Activated CD4-positive, alpha-beta T cell treated with anti-CD3 and anti-CD28 coated beads, Interleukin-2, amount 10 ng/mL, durations not matched to agents 7 days and 5 days (primary cell): ENCODE measurements at regions not wholly inside any gene's neighbourhood (a gene's known extent, or its start where the extent isn't known, plus 50 kb on each side); places are given as distances from the start of the nearest gene placed in this dataset.

Source experiments
- CTCF ChIA-PET: fragments of 350-600 bp; sonication (Branson Sonifier 250); formaldehyde crosslinking; loops from one replicate; lab custom pipeline; 2021; ENCODE audit warnings: antibody characterized with exemption; lab: Charles Lee
- POLR2A ChIA-PET: fragments of 350-600 bp; sonication (Branson Sonifier 250); formaldehyde crosslinking; loops from one replicate; lab custom pipeline; 2021; ENCODE audit warnings: antibody characterized with exemption; lab: Charles Lee
- DNase-seq: peaks from one replicate; pipeline ENCODE4 v3.0.0-alpha.2; 2020
- H3K27ac Mint-ChIP-seq: one replicate; pipeline ENCODE4 v1.8.0; 2021; ENCODE audit warnings: mild to moderate bottlenecking, moderate library complexity, mixed read lengths
- H3K27me3 Mint-ChIP-seq: one replicate; pipeline ENCODE4 v1.8.0; 2021; ENCODE audit warnings: mixed read lengths
- H3K36me3 Mint-ChIP-seq: one replicate; pipeline ENCODE4 v1.8.0; 2021; ENCODE audit warnings: low read depth, mixed read lengths
- H3K4me1 Mint-ChIP-seq: one replicate; pipeline ENCODE4 v1.8.0; 2021; ENCODE audit warnings: mixed read lengths
- H3K4me3 Mint-ChIP-seq: one replicate; pipeline ENCODE4 v1.8.0; 2021; ENCODE audit warnings: mild to moderate bottlenecking, moderate library complexity, mixed read lengths
- H3K9me3 Mint-ChIP-seq: one replicate; pipeline ENCODE4 v1.8.0; 2021; ENCODE audit warnings: mixed read lengths

DNA sequence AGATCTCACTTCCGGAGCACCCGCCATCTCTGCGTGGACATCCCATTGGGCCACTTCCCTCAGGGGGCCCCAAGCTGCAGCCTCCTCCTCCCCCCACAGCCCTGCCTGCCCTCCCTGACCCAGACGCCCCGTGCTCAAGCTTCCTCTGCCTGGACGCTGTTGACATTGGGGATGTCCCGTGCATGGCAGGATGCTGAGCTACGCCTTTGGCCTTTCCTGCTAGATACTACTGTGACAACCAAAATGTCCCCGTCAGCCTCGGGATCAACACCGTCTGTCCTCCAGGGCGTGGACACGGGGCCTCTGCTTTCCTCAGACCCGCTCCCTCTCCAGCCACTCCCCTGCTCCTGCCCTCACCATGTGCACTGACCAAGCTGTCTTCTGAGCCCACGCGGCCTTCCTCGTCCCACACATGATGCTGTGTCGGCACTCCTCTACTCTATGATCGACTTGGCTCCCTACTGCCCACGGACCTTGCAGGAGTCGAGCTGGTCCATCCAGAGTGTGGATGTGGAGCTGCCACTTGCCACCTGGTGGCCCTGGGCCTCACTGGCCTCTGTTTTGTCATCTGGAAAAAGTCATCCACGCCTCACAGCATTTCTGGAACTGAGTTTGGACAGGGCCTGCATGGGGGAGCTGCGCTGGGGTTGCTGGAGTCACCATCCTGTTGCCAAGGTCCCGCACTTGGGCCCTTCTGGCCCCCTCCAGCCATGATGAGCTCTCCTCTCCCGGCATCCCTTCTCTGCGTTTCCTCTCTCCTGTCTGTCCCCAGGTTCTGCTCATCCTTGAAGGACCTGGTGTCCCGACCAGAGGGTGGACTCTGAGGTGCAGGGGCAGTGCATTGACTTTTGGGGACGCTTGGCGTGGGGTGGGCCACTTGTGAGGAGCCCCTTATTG, 221.7 kb upstream of the CIBAR2 start:
- peaks cover 14% of the 10 kb centered on the region for H3K4me1 Mint-ChIP-seq
- CTCF ChIA-PET = interaction anchor here (0.9 to 2.2 kb wide), 6 partner anchors 10 to 282 kb away, joined by 3 to 6 read pairs (median 3); no protein-coding TSS in a partner anchor
- no peaks in the 10 kb centered on the region for H3K36me3 Mint-ChIP-seq
- H3K27me3 Mint-ChIP-seq = peaks cover 8% of the 10 kb centered on the region
- H3K4me3 Mint-ChIP-seq = no peak overlapping the region
- POLR2A ChIA-PET = interaction anchor here (0.5 kb wide), 1 partner anchor 39 kb away, joined by 3 read pairs; no protein-coding TSS in a partner anchor
- H3K9me3 Mint-ChIP-seq = no peaks in the 10 kb centered on the region
- no peak for DNase-seq
- no peak overlapping the region for H3K27ac Mint-ChIP-seq

DNA sequence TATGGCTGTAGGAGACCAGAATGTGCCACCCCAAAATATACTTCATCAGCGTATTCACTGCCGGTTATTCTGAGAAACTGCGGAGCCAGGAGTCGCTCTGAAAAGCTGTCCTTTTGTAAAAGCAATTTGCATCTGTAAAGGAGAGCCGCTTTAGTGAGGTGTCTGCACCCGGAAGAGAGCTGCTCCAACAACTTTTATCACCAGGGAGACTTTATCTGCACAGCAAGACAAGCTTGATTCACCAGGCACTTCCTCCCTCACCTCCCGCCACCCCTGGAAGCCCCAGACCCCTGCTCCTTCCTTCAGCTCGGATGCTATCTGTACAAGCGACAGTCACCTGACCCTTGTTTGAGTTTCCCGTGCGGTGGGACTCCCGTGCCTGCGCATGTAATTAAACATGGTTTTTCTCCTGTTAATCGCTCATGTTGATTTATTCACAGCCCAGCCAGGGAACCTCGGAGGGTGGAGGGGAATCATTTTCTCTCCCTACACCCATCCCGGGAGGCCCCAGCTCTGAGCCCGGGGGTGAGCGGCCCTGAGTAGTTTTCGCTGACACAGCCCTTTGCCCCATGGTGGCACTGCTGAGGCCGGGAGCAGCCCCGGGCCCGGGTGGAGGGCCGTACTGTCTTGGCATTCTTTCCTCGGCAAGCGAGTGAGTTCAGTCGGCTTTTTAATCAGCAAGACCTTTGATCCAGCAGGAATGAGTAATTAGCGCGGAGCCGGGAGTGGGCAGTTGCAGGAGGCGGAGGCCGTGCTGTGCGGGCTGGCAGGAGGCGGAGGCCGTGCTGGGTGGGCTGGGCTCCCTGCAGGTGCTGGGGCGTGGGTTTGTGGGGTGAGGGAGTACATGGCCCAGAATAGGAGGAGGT, 222.7 kb upstream of the CIBAR2 start:
- ChIA-PET POLR2A (interaction anchor here (0.5 kb wide), 1 partner anchor 38 kb away, joined by 3 read pairs; no protein-coding TSS in a partner anchor), CTCF (interaction anchor here (0.9 to 2.2 kb wide), 6 partner anchors 9 to 281 kb away, joined by 3 to 6 read pairs (median 3); no protein-coding TSS in a partner anchor)
- DNase-seq = peak; percentile 32

DNA sequence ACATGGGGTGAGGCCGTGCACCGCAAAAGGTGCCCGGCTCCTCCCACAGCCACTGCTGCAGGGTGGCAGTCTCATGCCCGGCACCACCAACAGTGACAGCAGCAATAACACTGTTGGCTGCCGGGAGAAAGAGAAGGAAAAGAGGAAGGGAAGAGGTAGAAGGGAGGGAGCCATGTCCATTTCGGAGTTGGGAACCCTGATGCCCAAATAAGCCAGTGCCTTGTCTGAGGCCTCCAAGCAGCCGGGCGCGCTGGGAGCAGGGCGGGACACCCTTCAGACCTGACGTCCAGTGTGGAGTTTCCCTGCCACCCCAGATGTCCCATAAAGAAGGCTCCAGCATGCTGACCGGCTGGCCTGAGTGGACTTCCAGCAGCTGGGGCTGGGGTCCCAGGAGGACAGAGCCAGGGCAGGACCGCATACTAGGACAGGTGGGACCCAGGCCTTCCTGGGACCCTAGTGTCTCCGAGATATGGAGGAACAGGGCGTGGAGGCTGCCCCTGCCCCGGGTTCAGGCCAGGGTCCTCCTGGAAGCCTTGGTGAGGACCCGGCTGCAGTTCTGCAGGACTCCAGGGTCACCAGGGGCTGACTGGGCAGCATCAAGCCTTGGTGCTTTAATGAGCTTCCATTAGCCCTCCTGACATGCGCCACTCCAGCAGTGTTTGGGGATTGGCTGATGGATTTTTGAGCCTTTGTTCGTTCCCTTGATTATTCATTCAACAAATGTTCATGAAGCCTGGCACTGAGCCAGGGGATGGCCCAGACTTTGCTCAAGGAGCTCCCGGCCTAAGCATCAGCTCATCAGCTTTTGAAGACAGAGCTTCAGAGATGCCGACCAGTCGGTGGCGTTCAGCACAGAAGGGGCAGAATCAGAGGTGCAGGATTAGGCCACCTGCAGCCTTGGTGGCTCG, 223.6 kb upstream of the CIBAR2 start:
- Mint-ChIP-seq H3K9me3 (no peaks in the 10 kb centered on the region), H3K4me1 (peaks cover 12% of the 10 kb centered on the region), H3K4me3 (no peak overlapping the region), H3K27ac (peak overlapping the region; percentile 58), H3K36me3 (no peaks in the 10 kb centered on the region), H3K27me3 (no peaks in the 10 kb centered on the region)
- no peak for DNase-seq
- CTCF ChIA-PET = no interaction called here
- POLR2A ChIA-PET = no interaction called here

More for the DNA sequence above, 222.7 kb upstream of the CIBAR2 start:
- H3K27ac Mint-ChIP-seq = peak overlapping the region; percentile 58
- H3K36me3 Mint-ChIP-seq = no peaks in the 10 kb centered on the region
- H3K27me3 Mint-ChIP-seq = peaks cover 5% of the 10 kb centered on the region
- no peaks in the 10 kb centered on the region for H3K9me3 Mint-ChIP-seq
- H3K4me3 Mint-ChIP-seq = no peak overlapping the region
- H3K4me1 Mint-ChIP-seq = peaks cover 14% of the 10 kb centered on the region

DNA sequence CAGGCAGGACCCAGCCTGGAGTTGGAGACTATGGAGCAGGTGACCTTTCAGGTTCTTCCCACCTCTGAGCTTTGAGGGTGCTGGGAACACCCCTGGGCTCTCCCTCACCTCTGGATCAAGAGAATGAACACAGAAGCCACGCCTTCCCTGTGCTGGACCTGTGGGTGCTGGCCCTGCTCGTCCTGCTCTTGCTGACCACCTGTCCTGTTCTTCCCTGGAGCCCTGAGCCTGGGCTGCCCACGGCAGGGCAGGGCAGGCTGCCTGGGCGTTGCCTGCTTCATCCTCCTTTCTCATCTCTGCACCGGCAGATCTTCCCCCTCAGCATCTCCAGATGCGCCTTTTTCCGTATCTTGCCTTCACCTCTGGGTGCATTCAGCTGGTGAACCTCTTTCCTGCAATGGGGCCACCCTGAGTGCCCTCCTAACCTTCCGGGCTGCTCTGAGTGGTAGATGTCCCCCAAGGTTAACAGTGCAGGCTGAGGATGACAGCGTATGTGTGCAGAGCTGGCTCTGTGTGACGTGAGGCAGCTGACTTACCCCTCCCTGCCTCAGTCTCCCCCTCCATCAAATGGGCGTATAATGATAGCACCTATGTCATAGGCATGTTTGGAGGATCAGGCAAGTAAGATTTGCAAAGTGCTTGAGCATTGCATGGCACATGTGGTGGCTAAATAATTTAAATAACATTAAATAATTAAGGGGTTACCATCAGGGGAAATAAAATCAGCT, 225.8 kb upstream of the CIBAR2 start:
- no peak overlapping the region for H3K4me3 Mint-ChIP-seq
- H3K27me3 Mint-ChIP-seq = no peaks in the 10 kb centered on the region
- POLR2A ChIA-PET = no interaction called here
- no peak for DNase-seq
- no peaks in the 10 kb centered on the region for H3K9me3 Mint-ChIP-seq
- no peak overlapping the region for H3K27ac Mint-ChIP-seq
- CTCF ChIA-PET = interaction anchor here (0.9 kb wide), 1 partner anchor 10 kb away, joined by 4 read pairs; no protein-coding TSS in a partner anchor
- peaks cover 12% of the 10 kb centered on the region for H3K4me1 Mint-ChIP-seq
- no peaks in the 10 kb centered on the region for H3K36me3 Mint-ChIP-seq

DNA sequence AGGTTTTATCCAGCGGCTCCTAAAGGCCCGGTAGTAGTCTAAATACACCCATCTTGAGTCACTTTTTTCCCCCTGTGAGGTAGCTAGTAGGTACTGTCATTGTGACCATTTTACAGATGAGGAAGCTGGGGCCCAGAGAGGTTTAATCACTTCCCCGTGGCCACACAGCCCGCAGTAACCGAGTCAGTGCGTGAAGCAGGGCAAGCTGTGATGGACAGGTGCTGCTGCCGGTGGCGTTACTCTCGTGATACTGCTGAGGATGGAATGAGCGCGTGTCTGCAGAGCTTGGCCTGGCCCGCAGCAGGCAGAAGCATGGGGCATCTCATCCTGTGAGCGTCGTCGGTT, 226.3 kb upstream of the CIBAR2 start:
- Mint-ChIP-seq H3K9me3 (no peaks in the 10 kb centered on the region), H3K27ac (no peak overlapping the region), H3K27me3 (no peaks in the 10 kb centered on the region), H3K4me1 (peaks cover 12% of the 10 kb centered on the region), H3K36me3 (no peaks in the 10 kb centered on the region), H3K4me3 (no peak overlapping the region)
- DNase-seq = no peak
- CTCF ChIA-PET = interaction anchor here (0.9 kb wide), 1 partner anchor 11 kb away, joined by 4 read pairs; no protein-coding TSS in a partner anchor
- POLR2A ChIA-PET = no interaction called here

DNA sequence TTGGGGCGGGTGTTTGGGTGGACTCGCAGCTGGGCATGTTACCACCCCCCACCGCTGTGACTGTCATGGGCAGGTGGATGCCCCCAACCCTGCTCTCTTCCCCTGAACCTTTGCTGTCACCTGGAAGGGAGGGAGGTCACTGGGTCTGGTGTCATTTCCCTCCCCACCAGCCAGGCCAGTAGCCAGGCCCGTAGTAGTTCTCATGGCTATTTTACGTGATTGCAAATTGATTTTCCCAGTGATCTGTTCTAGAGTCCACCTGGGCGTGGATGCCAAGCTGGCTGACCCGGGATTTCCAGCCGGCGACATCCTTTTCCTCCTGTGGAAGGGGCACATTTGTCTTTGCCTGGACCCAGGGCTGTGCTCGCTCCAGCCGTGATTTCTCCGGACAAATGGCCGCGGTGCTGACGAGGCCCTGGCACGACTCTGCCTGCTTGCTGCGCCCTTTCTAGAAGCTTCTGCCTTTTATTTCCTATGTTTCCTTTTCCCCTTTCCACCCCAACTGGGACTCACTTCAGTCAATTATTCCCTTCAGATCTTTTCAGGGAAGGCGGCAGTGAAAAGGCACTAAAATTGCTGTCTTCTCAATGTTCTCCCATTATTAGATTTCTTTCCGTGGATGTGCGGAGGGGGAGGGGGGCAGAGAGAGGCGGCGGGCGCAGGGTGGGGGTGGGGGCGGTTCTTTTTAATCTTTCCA, 226.9 kb upstream of the CIBAR2 start:
- Mint-ChIP-seq H3K9me3 (no peaks in the 10 kb centered on the region), H3K4me1 (peaks cover 12% of the 10 kb centered on the region), H3K4me3 (no peak overlapping the region), H3K27me3 (no peaks in the 10 kb centered on the region), H3K27ac (no peak overlapping the region), H3K36me3 (no peaks in the 10 kb centered on the region)
- CTCF ChIA-PET = interaction anchor here (0.9 kb wide), 1 partner anchor 11 kb away, joined by 4 read pairs; no protein-coding TSS in a partner anchor
- POLR2A ChIA-PET = no interaction called here
- no peak for DNase-seq

DNA sequence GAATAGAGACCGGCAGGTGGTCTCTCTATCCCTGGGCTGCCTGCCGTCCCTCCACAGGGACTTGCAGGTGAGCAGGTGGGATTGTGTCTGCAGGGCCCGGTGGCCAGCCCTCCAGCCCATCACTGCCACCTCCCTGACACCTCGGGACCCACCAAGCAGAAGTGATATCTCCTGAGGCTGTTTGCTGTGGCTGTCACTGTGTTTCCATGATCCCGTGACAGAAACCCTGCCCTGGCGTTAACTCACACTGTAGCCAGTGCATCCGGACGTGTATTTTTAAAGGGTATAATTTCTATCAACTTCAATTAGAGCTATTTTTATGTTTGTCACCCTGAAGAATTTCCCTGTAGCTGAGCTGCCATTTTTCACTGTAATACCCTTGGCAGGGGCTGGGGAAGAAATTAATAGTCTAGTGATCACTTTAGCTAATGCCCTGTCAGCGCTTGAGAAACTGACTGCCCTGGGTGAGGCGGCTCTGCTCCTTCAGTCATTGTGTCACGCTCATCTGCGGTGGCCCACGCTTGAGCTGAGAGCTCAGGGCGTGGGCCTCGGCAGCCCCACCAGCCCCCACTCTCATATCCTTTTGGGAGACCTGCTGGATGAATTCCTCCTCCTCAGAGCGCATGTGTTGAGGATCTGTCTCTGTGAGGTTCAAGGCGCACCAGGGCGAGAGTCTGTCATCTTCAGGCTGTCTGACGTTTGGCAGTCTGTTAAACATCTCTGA, 229.9 kb upstream of the CIBAR2 start:
- no peaks in the 10 kb centered on the region for H3K4me1 Mint-ChIP-seq
- no peak for DNase-seq
- H3K36me3 Mint-ChIP-seq = no peaks in the 10 kb centered on the region
- ChIA-PET CTCF (interaction anchor here (1.2 to 2.1 kb wide), 2 partner anchors 14 to 46 kb away, joined by 3 to 4 read pairs; no protein-coding TSS in a partner anchor), POLR2A (no interaction called here)
- H3K4me3 Mint-ChIP-seq = no peak overlapping the region
- no peak overlapping the region for H3K27ac Mint-ChIP-seq
- no peaks in the 10 kb centered on the region for H3K27me3 Mint-ChIP-seq
- H3K9me3 Mint-ChIP-seq = peaks cover 2% of the 10 kb centered on the region

DNA sequence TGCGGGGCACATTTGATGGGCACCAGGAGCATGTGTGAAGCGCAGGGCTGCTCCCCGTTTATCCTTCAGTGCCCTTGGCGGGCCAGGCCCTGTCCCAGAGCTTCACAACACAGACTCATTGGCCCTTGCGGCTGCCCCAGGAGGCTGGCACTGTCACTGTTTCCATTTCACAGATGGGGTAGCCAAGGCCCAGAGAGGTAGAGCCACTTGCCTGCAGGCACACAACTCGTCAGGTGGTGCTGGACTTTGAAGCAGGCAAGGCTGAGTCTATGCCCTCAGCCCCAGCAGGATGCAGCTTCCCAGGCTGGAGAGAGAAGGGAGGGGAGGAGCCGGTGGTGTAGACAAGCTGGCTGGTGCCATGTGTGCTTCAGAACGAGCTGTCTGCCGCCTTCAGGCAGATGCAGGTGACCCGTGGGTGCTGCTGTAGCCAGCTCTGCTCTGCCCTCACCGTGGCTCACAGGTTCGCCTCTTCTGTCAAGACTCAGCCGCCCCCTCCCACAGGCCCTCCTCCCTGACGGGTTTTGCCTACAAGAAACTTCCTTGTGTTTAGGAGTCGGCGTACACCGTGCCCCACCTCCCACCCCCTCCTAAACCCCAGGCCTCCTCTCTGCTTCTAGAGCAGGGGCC, 232.3 kb upstream of the CIBAR2 start:
- H3K27me3 Mint-ChIP-seq = no peaks in the 10 kb centered on the region
- H3K36me3 Mint-ChIP-seq = no peaks in the 10 kb centered on the region
- peaks cover 2% of the 10 kb centered on the region for H3K9me3 Mint-ChIP-seq
- CTCF ChIA-PET = interaction anchor here (1.3 to 1.6 kb wide), 2 partner anchors 10 to 15 kb away, joined by 4 to 5 read pairs; no protein-coding TSS in a partner anchor
- H3K27ac Mint-ChIP-seq = no peak overlapping the region
- no peak overlapping the region for H3K4me3 Mint-ChIP-seq
- DNase-seq = no peak
- POLR2A ChIA-PET = no interaction called here
- H3K4me1 Mint-ChIP-seq = no peaks in the 10 kb centered on the region

DNA sequence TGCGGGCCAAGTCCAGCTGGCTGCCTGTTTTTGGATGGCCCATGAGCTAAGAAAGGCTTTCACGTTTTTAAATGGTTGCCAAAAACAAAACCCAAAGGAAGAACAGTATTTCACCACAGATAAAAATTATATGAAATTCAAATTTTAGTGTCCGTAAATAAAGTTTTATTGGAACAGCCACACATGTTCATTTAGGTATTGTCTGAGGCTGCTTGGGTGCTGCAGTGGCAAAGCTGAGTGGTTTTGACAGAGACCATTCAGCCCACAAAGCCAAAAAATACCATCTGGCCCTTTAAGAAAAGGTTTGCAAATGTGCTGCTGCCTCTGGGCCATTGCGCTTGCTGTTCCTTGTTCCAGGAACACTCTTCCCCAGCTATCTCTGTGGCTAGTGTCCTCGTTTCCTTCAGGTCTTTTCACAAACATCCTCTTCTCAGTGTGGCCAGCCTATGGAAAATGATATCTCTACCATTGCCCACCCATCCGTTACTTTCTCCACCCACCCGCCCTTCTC, 232.9 kb upstream of the CIBAR2 start:
- no peak for DNase-seq
- ChIA-PET POLR2A (no interaction called here), CTCF (no interaction called here)
- Mint-ChIP-seq H3K4me3 (no peak overlapping the region), H3K9me3 (peaks cover 2% of the 10 kb centered on the region), H3K36me3 (no peaks in the 10 kb centered on the region), H3K27me3 (no peaks in the 10 kb centered on the region), H3K27ac (no peak overlapping the region), H3K4me1 (no peaks in the 10 kb centered on the region)
